ENCODE measurements at regions not wholly inside any gene's neighbourhood (a gene's known extent, or its start where the extent isn't known, plus 50 kb on each side); places are given as distances from the start of the nearest gene placed in this dataset.

DNA sequence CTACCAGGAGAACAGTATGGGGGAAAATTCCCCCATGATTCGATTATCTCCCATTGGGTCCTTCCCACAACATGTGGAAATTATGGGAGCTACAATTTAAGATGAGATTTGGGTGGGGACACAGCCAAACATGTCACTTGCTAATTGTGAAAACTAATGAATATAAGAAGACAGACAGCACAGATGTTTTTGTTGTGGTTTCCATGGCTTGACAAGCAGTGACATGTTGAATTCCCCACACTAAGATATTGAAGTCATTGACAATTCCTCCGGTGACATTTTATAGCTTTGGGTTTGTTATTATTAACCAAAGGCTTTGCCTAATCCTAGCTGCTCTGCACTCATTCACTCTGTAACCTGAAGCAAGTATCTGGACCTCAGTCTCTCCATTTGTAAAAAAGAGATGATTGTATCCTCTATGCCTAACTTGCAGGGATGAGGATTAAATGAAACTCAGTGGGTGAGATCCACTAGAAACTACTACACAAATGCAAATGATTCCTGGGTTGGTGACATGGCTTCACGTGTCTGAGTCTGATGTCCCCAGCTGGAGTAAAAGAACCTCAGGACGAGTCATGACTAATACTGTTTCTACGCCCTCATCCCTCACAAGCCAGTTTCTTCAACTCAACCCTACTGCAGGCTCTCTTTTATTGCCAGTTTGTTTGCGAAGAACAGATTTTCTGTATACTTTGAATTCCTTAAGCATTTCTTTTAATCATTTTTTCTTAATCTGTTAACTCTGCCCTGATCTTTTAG lies 71.6 kb downstream of the ASCL1 start:
- in situ Hi-C loops (cut with MboI; ENCODE audit: low pct_ligation_motif_present in 1 of 4, low pct_unique_long_range_greater_than_20kb in 1 of 4, low sequenced_read_pairs in 3 of 4) = no loop called here

DNA sequence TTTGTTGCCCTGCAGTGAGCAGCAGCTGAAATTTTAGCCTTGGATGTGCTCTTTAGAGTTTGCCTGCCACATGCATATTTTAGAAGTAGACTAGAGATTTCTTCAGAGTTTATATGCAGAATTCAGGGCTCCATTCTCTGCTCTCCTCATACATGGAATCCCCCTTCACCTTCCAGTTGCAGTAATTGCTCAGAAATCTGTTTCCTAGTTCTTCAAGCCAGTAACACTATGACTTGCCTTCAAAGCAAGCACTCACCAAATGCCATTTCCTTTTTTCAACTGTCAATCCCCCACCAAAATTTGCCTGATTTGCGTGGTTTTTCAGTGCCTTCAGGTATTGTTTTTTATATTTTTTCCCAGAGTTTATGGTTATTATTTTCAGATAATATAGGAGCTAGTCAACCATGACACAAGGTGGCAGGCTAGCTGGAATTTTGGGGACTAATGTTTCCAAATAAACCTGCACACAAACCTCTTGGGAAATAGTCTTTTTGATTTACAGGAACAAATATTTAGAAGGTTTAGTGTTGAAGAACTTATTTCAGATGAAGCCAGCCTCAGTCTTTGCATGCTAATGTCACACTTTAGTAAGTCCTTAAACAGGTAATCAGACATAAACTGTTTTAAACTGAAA lies 79.2 kb downstream of the ASCL1 start:
- whole genome bisulfite sequencing, 2 donors (ENCODE audit: low coverage in 1 of 2) = 48 to 50% methylated on average over 1 of the region's 1 CpG
- Histone ChIP-seq H3K27me3 (no peaks in the 10 kb centered on the region), H3K4me1 (peaks cover 0 to 3% (median 0%) of the 10 kb centered on the region in 4 donors), H3K36me3 (no peaks in the 10 kb centered on the region), H3K9me3 (peaks cover 0 to 3% of the 10 kb centered on the region in 2 donors), H3K4me3 (no peak overlapping the region), H3K27ac (no peak overlapping the region)
- in situ Hi-C loops (cut with MboI; ENCODE audit: low pct_ligation_motif_present in 1 of 4, low pct_unique_long_range_greater_than_20kb in 1 of 4, low sequenced_read_pairs in 3 of 4) = no loop called here
- no peak for TF ChIP-seq CTCF (IDR thresholded peaks at IDR 0.05)
- no peak for TF ChIP-seq EP300 (IDR thresholded peaks at IDR 0.05; ENCODE audit: low read depth)
- no peak for TF ChIP-seq POLR2A (IDR thresholded peaks at IDR 0.05)
- TF ChIP-seq POLR2AphosphoS5 (IDR thresholded peaks at IDR 0.05) = no peak
- intact Hi-C loops (cut with DNase I; ENCODE audit: low total_unique reads) = no loop called here
- DNase-seq = no peak

More for the DNA sequence above, 71.6 kb downstream of the ASCL1 start:
- WGBS, 2 donors (ENCODE audit: low coverage in 1 of 2) = 55 to 66% methylated on average over 5 to 6 of the region's 6 CpGs
- DNase-seq = no peak
- Histone ChIP-seq H3K4me3 (no peak overlapping the region), H3K27me3 (no peaks in the 10 kb centered on the region), H3K27ac (no peak overlapping the region), H3K9me3 (no peaks in the 10 kb centered on the region), H3K36me3 (no peaks in the 10 kb centered on the region), H3K4me1 (peaks cover 0 to 3% (median 0%) of the 10 kb centered on the region in 4 donors)
- intact Hi-C loops (cut with DNase I; ENCODE audit: low total_unique reads) = no loop called here
- TF ChIP-seq POLR2AphosphoS5 (IDR thresholded peaks at IDR 0.05) = no peak
- no peak for TF ChIP-seq EP300 (IDR thresholded peaks at IDR 0.05; ENCODE audit: low read depth)
- TF ChIP-seq CTCF (IDR thresholded peaks at IDR 0.05) = no peak
- no peak for TF ChIP-seq POLR2A (IDR thresholded peaks at IDR 0.05)

DNA sequence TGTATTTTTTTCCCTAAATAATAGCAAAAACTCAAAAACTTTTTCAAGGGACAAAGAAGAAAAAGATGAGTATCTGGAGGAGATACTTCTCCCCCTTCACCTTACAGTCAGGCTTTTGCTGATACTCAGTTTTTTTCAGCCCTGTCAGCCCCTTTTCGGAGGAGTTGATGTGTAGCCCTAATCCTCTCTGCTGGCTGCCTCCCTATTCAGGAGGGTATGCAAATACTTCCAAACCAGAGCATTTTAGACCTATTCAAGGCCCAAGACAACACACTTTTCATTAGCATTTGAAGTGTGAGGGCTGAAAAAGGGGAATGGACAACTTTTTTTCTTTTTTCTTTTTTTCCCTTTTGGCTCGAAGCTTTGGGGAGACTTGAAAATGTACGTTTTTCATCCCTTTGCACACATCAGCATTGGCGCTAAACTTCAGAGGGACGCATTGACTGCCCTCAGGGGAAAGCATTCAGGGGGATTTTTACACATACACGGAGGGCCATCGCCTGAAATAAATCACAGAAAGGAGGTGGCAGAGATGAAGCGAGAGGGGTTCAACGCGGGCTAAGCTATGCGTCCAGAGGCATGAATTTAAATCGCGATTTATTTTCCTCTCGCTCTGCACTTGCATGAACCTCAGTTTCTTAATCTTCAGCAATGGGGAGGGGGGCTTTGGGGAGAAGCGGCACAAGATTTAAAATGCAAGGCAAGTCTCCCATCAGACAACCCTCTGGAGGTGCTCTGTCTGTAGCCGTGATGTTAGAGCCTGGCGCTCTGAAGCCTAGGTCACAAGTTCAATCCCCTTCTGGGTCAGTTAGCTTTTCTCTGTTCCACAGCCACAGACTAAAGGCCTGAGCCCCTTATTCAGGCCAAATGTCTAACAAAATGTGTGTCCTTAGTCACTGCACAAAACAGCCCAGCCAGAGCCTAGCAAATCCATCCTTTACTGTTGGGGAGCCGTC lies 86.3 kb downstream of the ASCL1 start:
- no peak overlapping the region for H3K27ac ChIP-seq
- no peak for DNase-seq
- in situ Hi-C loops (cut with MboI; ENCODE audit: low pct_ligation_motif_present in 1 of 4, low pct_unique_long_range_greater_than_20kb in 1 of 4, low sequenced_read_pairs in 3 of 4) (no loop called here), intact Hi-C loops (cut with DNase I; ENCODE audit: low total_unique reads) (no loop called here)
- TF ChIP-seq POLR2A (IDR thresholded peaks at IDR 0.05) (no peak), CTCF (IDR thresholded peaks at IDR 0.05) (no peak), EP300 (IDR thresholded peaks at IDR 0.05; ENCODE audit: low read depth) (no peak), POLR2AphosphoS5 (IDR thresholded peaks at IDR 0.05) (no peak)
- WGBS, 2 donors (ENCODE audit: low coverage in 1 of 2) = 44 to 61% methylated on average over 13 to 18 of the region's 18 CpGs
- no peak overlapping the region for H3K4me3 ChIP-seq
- no peaks in the 10 kb centered on the region for H3K9me3 ChIP-seq
- no peaks in the 10 kb centered on the region for H3K4me1 ChIP-seq
- H3K27me3 ChIP-seq = no peaks in the 10 kb centered on the region
- H3K36me3 ChIP-seq = no peaks in the 10 kb centered on the region

DNA sequence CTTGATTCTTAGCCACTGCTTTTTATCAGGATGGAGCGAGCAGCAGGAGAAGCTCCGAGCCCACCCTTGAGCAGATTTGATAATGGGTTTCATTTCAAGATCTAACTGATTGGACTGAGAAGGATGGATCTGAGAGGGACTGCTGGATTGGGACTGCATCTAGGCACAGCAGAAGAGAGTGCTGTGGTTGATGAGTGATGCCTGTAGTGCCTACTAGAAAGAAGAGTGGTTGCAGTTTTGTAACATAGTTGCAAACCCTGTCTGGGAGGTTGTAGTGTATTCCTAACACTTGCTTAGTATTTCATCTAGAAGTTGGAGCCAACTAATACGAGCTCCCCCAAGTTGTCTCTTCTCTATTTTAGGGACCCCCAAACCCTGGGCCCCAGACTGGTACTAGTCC lies 88.7 kb downstream of the ASCL1 start:
- intact Hi-C loops (cut with DNase I; ENCODE audit: low total_unique reads) (no loop called here), in situ Hi-C loops (cut with MboI; ENCODE audit: low pct_ligation_motif_present in 1 of 4, low pct_unique_long_range_greater_than_20kb in 1 of 4, low sequenced_read_pairs in 3 of 4) (no loop called here)
- no peaks in the 10 kb centered on the region for H3K27me3 ChIP-seq
- no peaks in the 10 kb centered on the region for H3K4me1 ChIP-seq
- no peaks in the 10 kb centered on the region for H3K9me3 ChIP-seq
- H3K27ac ChIP-seq = no peak overlapping the region
- H3K4me3 ChIP-seq = no peak overlapping the region
- 60 to 71% methylated on average over 1 to 3 of the region's 3 CpGs for WGBS, 2 donors (ENCODE audit: low coverage in 1 of 2)
- no peak for DNase-seq
- H3K36me3 ChIP-seq = no peaks in the 10 kb centered on the region
- no peak for TF ChIP-seq POLR2A (IDR thresholded peaks at IDR 0.05)
- TF ChIP-seq CTCF (IDR thresholded peaks at IDR 0.05) = no peak
